ENCODE measurements at regions not wholly inside any gene's neighbourhood (a gene's known extent, or its start where the extent isn't known, plus 50 kb on each side); places are given as distances from the start of the nearest gene placed in this dataset.

DNA sequence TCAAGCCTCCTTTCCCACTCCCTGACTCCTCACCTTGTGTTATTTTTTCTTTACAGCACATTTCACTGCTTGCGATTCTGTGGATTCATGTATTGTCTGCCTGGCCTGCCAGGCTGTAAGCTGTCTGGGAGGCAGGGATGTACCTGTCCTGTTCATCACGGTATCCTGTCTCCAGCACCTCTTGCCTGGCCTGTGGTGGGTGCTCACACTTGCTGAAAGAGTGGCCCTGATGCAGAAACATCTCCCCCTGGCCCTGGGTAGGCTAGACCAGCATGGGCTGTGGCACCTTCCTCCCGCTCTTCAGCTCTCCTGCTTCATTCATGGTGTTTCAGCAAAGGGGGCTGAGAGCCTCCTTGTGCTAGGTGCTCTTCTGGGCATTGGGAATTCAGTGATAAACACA is 60.1 kb upstream of the KCNG1 start:
- Histone ChIP-seq H3K4me3 (ENCODE audit: low read length) (no peak overlapping the region), H3K36me3 (replicated peaks; ENCODE audit: low read depth, low read length) (no peaks in the 10 kb centered on the region), H3K27me3 (ENCODE audit: low read depth, low read length) (peaks cover 75% of the 10 kb centered on the region), H3K9ac (ENCODE audit: low read length) (no peak overlapping the region), H3K27ac (ENCODE audit: low read length) (no peak overlapping the region), H3K4me2 (ENCODE audit: low read length) (no peak overlapping the region), H3K79me2 (ENCODE audit: low read length) (no peaks in the 10 kb centered on the region), H3K4me1 (ENCODE audit: low read length) (peaks cover 7% of the 10 kb centered on the region; the same call in 1 of the 2 replicates), H3K9me3 (ENCODE audit: insufficient read depth, low read length) (no peaks in the 10 kb centered on the region), H2AFZ (ENCODE audit: low read depth, low read length) (no peak overlapping the region), H4K20me1 (ENCODE audit: insufficient read depth, low read length) (no peaks in the 10 kb centered on the region)
- TF ChIP-seq, protein P1, sequence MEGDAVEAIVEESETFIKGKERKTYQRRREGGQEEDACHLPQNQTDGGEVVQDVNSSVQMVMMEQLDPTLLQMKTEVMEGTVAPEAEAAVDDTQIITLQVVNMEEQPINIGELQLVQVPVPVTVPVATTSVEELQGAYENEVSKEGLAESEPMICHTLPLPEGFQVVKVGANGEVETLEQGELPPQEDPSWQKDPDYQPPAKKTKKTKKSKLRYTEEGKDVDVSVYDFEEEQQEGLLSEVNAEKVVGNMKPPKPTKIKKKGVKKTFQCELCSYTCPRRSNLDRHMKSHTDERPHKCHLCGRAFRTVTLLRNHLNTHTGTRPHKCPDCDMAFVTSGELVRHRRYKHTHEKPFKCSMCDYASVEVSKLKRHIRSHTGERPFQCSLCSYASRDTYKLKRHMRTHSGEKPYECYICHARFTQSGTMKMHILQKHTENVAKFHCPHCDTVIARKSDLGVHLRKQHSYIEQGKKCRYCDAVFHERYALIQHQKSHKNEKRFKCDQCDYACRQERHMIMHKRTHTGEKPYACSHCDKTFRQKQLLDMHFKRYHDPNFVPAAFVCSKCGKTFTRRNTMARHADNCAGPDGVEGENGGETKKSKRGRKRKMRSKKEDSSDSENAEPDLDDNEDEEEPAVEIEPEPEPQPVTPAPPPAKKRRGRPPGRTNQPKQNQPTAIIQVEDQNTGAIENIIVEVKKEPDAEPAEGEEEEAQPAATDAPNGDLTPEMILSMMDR (IDR thresholded peaks at IDR 0.05; ENCODE audit: low read depth, low read length) = no peak
- TF ChIP-seq EZH2phosphoT487 (IDR thresholded peaks at IDR 0.05; ENCODE audit: low read depth) = no peak

DNA sequence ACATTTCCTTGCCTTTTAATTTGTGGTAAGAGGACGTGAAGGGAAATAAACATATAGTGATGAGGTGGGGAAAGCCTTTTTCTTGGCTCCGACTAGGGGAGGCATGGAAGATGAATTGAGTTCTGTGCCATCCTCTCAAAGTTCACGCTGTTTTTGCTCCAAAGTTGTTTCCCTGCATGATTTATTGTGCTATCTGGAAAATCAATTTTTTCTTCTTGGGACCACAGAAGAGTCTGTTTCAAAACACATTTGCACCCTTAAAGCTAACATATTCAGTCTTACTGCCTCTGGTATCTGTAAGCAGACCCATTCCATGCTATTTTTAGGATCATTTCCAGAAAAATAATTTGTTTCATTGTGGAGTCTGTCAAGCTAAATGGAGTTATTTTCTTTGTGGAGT is 57.6 kb upstream of the KCNG1 start:
- TF ChIP-seq, protein P1 (IDR thresholded peaks at IDR 0.05; ENCODE audit: low read depth, low read length) = no peak
- no peak for TF ChIP-seq EZH2phosphoT487 (IDR thresholded peaks at IDR 0.05; ENCODE audit: low read depth)
- peaks cover 67% of the 10 kb centered on the region for H3K27me3 ChIP-seq (ENCODE audit: low read depth, low read length)
- no peak overlapping the region for H2AFZ ChIP-seq (ENCODE audit: low read depth, low read length)
- no peaks in the 10 kb centered on the region for H4K20me1 ChIP-seq (ENCODE audit: insufficient read depth, low read length)
- H3K9ac ChIP-seq (ENCODE audit: low read length) = no peak overlapping the region
- no peaks in the 10 kb centered on the region for H3K79me2 ChIP-seq (ENCODE audit: low read length)
- peaks cover 7% of the 10 kb centered on the region; the same call in 1 of the 2 replicates for H3K4me1 ChIP-seq (ENCODE audit: low read length)
- H3K4me2 ChIP-seq (ENCODE audit: low read length) = no peak overlapping the region
- H3K4me3 ChIP-seq (ENCODE audit: low read length) = no peak overlapping the region
- H3K27ac ChIP-seq (ENCODE audit: low read length) = no peak overlapping the region
- H3K9me3 ChIP-seq (ENCODE audit: insufficient read depth, low read length) = no peaks in the 10 kb centered on the region
- H3K36me3 ChIP-seq (replicated peaks; ENCODE audit: low read depth, low read length) = no peaks in the 10 kb centered on the region

DNA sequence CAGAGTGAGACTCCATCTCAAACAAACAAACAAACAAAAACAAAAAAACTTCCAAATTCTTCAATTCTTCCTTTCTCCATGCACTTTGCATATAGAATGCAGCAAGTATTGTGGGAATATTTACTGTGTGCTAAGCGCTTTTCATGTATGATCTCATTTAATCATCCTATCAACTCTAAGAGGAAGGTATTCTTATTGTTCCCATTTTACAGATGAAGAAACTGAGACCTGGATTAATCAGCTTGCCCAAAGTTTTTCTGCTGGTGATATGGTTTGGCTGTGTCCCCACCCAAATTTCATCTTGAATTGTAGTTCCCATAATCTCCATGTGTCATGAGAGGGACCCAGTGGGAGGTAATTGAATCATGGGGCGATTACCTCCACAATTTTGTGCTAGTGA is 56.6 kb upstream of the KCNG1 start:
- H3K27me3 ChIP-seq (ENCODE audit: low read depth, low read length) = peaks cover 58% of the 10 kb centered on the region
- H3K9ac ChIP-seq (ENCODE audit: low read length) = no peak overlapping the region
- H3K4me3 ChIP-seq (ENCODE audit: low read length) = no peak overlapping the region
- no peaks in the 10 kb centered on the region for H3K9me3 ChIP-seq (ENCODE audit: insufficient read depth, low read length)
- no peak overlapping the region for H2AFZ ChIP-seq (ENCODE audit: low read depth, low read length)
- TF ChIP-seq, protein P1 (IDR thresholded peaks at IDR 0.05; ENCODE audit: low read depth, low read length) = no peak
- TF ChIP-seq EZH2phosphoT487 (IDR thresholded peaks at IDR 0.05; ENCODE audit: low read depth) = no peak
- no peaks in the 10 kb centered on the region for H3K79me2 ChIP-seq (ENCODE audit: low read length)
- no peaks in the 10 kb centered on the region for H3K36me3 ChIP-seq (replicated peaks; ENCODE audit: low read depth, low read length)
- H3K4me1 ChIP-seq (ENCODE audit: low read length) = peaks cover 4% of the 10 kb centered on the region; the same call in 1 of the 2 replicates
- H3K4me2 ChIP-seq (ENCODE audit: low read length) = no peak overlapping the region
- no peaks in the 10 kb centered on the region for H4K20me1 ChIP-seq (ENCODE audit: insufficient read depth, low read length)
- H3K27ac ChIP-seq (ENCODE audit: low read length) = no peak overlapping the region

DNA sequence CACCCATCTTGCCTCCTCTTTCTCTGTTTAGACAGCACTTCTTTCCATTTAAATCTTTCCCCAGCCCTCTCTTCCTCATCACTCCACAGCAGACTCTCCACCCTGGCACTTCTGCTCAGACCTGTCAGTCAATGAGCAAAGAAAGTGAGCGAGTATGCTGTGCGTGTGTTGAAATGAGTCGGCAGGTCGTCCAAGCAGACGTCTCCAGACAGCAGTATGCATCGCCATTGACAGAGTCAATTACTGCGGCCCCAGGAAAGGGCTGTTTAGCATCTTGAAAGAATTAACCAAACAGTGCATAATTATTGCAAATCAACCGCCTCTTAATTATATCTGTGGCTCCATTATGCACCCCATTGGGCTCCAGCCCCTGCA is 54.8 kb upstream of the KCNG1 start:
- peaks cover 53% of the 10 kb centered on the region for H3K27me3 ChIP-seq (ENCODE audit: low read depth, low read length)
- H3K4me2 ChIP-seq (ENCODE audit: low read length) = no peak overlapping the region
- H4K20me1 ChIP-seq (ENCODE audit: insufficient read depth, low read length) = no peaks in the 10 kb centered on the region
- H3K4me1 ChIP-seq (ENCODE audit: low read length) = no peaks in the 10 kb centered on the region
- H3K9me3 ChIP-seq (ENCODE audit: insufficient read depth, low read length) = no peaks in the 10 kb centered on the region
- no peaks in the 10 kb centered on the region for H3K79me2 ChIP-seq (ENCODE audit: low read length)
- no peak overlapping the region for H3K9ac ChIP-seq (ENCODE audit: low read length)
- no peaks in the 10 kb centered on the region for H3K36me3 ChIP-seq (replicated peaks; ENCODE audit: low read depth, low read length)
- H3K4me3 ChIP-seq (ENCODE audit: low read length) = no peak overlapping the region
- H2AFZ ChIP-seq (ENCODE audit: low read depth, low read length) = no peak overlapping the region
- TF ChIP-seq, protein P1 (IDR thresholded peaks at IDR 0.05; ENCODE audit: low read depth, low read length) = no peak
- no peak for TF ChIP-seq EZH2phosphoT487 (IDR thresholded peaks at IDR 0.05; ENCODE audit: low read depth)
- H3K27ac ChIP-seq (ENCODE audit: low read length) = no peak overlapping the region
